Caco-2 (cell line): ENCODE measurements at regions not wholly inside any gene's neighbourhood (a gene's known extent, or its start where the extent isn't known, plus 50 kb on each side); places are given as distances from the start of the nearest gene placed in this dataset.

Experiments
- BruUV-seq: library from RNA; stranded (reverse); fragments of 400-500 nt; replicated peaks from 2 replicates; lab custom pipeline; 2021; lab: Mats Ljungman, UMichigan
- CTCF ChIA-PET: fragments of 300-600 bp; sonication (Branson Sonifier 250); formaldehyde crosslinking; loops from one replicate; lab custom pipeline; 2022; ENCODE audit warnings: antibody characterized with exemption; lab: Charles Lee
- POLR2A ChIA-PET: fragments of 300-600 bp; sonication (Branson Sonifier 250); formaldehyde crosslinking; loops from one replicate; lab custom pipeline; 2022; ENCODE audit warnings: antibody characterized with exemption; lab: Charles Lee
- DNase-seq, 2 experiments: peaks; one replicate each; pipeline versions ENCODE4 v3.0.0 to v3.0.0-alpha.2; 2020 to 2022
- H3K27me3 ChIP-seq: replicated peaks from 2 replicates; pipeline ENCODE4 v1.6.0; 2011; ENCODE audit warnings: low read length; ENCODE audit not compliant: control insufficient read depth, insufficient read depth
- H3K36me3 ChIP-seq: 2 replicates; pipeline ENCODE4 v1.5.1; 2011; ENCODE audit warnings: low read length; ENCODE audit not compliant: control insufficient read depth, insufficient read depth
- H3K4me1 ChIP-seq: fragments of 250-450 bp; sonication (Bioruptor Pico); 2 replicates; pipeline ENCODE4 v1.5.1; 2020; ENCODE audit warnings: mild to moderate bottlenecking
- H3K4me3 ChIP-seq: 2 replicates; pipeline ENCODE4 v1.5.1; 2011; ENCODE audit warnings: low read depth, mild to moderate bottlenecking, control low read depth, low read length
- H3K9me3 ChIP-seq: fragments of 250-450 bp; sonication (Bioruptor Pico); 2 replicates; pipeline ENCODE4 v1.5.1; 2020; ENCODE audit warnings: mild to moderate bottlenecking, moderate library complexity
- H3K27ac Mint-ChIP-seq: one replicate; pipeline ENCODE4 v1.8.0; 2022; ENCODE audit warnings: mixed read lengths; ENCODE audit not compliant: unreplicated experiment
- H3K27me3 Mint-ChIP-seq: one replicate; pipeline ENCODE4 v1.8.0; 2022; ENCODE audit warnings: mixed read lengths; ENCODE audit not compliant: insufficient read depth, unreplicated experiment
- H3K36me3 Mint-ChIP-seq: one replicate; pipeline ENCODE4 v1.8.0; 2022; ENCODE audit warnings: mild to moderate bottlenecking, mixed read lengths; ENCODE audit not compliant: insufficient read depth, unreplicated experiment
- H3K4me1 Mint-ChIP-seq: one replicate; pipeline ENCODE4 v1.8.0; 2022; ENCODE audit warnings: low read depth, mixed read lengths; ENCODE audit not compliant: unreplicated experiment
- H3K4me3 Mint-ChIP-seq: one replicate; pipeline ENCODE4 v1.8.0; 2022; ENCODE audit warnings: mild to moderate bottlenecking, moderate library complexity, mixed read lengths; ENCODE audit not compliant: unreplicated experiment
- H3K9me3 Mint-ChIP-seq: one replicate; pipeline ENCODE4 v1.8.0; 2022; ENCODE audit warnings: mixed read lengths; ENCODE audit not compliant: unreplicated experiment
- intact Hi-C: fragments of 100-400 bp; cut with micrococcal nuclease; formaldehyde crosslinking; loops from one replicate; pipeline ENCODE4 v1.10.0; 2022; ENCODE audit not compliant: unreplicated experiment
- TF ChIP-seq, protein P1 (sequence below), 2 experiments: fragments of 200-600 bp in 1 of 2; IDR thresholded peaks; 1 replicate in 1 of 2; 2 replicates in 1 of 2; pipeline versions ENCODE4 v1.5.1 to v1.8.0; 2011 to 2022; ENCODE audit warnings: antibody characterized with exemption in 1 of 2, control low read depth in 1 of 2, inconsistent platforms in 1 of 2, low read depth in 1 of 2, low read length in 1 of 2, mild to moderate bottlenecking in 1 of 2, moderate library complexity in 1 of 2; ENCODE audit not compliant: insufficient read depth in 1 of 2, severe bottlenecking in 1 of 2, unreplicated experiment in 1 of 2

DNA sequence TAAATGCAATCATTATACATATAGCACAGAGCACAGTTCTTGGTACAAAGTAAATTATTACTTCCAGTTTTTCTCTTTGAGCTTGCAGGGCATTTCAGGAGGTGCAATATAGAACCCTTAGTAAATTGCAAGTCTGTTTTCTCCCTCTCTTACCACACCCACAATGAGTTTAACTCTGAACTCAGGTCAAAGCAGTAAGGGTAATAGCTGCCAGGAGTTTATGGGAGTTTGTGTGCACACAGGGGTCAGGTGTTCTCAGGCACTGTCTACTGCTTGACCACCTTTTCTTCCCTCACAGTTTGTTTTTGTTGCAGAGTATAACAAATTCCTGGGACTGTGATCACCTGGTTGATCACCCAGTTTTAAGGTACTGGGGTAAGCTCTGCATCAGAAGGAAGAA is 478.5 kb upstream of the TENM4 start:
- Histone ChIP-seq H3K4me1 (no peaks in the 10 kb centered on the region), H3K36me3 (no peaks in the 10 kb centered on the region), H3K27me3 (no peaks in the 10 kb centered on the region; the same call in 1 of the 2 replicates), H3K4me3 (no peak overlapping the region), H3K9me3 (no peaks in the 10 kb centered on the region)
- peaks cover 5% of the 10 kb centered on the region for H3K4me1 Mint-ChIP-seq
- no TSS peak for BruUV-seq
- no peaks in the 10 kb centered on the region for H3K27me3 Mint-ChIP-seq
- TF ChIP-seq, protein P1, sequence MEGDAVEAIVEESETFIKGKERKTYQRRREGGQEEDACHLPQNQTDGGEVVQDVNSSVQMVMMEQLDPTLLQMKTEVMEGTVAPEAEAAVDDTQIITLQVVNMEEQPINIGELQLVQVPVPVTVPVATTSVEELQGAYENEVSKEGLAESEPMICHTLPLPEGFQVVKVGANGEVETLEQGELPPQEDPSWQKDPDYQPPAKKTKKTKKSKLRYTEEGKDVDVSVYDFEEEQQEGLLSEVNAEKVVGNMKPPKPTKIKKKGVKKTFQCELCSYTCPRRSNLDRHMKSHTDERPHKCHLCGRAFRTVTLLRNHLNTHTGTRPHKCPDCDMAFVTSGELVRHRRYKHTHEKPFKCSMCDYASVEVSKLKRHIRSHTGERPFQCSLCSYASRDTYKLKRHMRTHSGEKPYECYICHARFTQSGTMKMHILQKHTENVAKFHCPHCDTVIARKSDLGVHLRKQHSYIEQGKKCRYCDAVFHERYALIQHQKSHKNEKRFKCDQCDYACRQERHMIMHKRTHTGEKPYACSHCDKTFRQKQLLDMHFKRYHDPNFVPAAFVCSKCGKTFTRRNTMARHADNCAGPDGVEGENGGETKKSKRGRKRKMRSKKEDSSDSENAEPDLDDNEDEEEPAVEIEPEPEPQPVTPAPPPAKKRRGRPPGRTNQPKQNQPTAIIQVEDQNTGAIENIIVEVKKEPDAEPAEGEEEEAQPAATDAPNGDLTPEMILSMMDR (IDR thresholded peaks at IDR 0.05; ENCODE audit: insufficient read depth in 1 of 2, low read depth in 1 of 2, low read length in 1 of 2, severe bottlenecking in 1 of 2, unreplicated experiment in 1 of 2), result no peak
- POLR2A ChIA-PET, result no interaction called here
- CTCF ChIA-PET, result no interaction called here
- H3K4me3 Mint-ChIP-seq, result no peak overlapping the region
- no peaks in the 10 kb centered on the region for H3K36me3 Mint-ChIP-seq
- intact Hi-C loops, result no loop called here
- H3K9me3 Mint-ChIP-seq, result no peaks in the 10 kb centered on the region
- DNase-seq, result no peak
- no peak overlapping the region for H3K27ac Mint-ChIP-seq

DNA sequence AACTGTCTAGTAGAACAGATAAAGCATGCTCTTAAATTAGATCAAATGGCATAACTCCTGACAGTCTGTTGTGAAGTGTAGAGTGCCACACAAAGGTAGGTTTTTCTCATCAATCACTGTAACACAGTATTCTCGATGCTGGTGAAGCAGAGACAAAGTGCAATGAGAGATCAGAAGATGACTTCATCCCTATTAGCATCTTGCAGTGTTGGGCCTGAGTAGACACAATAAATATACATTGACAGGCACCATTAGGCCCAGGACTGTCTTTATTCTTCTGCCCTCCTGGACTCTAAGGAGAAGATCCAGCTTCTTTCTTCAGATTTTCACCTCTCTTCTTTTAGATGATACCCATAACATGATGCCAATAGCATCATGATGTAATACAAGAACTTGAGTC is 478.0 kb upstream of the TENM4 start:
- H3K4me1 Mint-ChIP-seq, result peaks cover 5% of the 10 kb centered on the region
- TF ChIP-seq, protein P1 (IDR thresholded peaks at IDR 0.05; ENCODE audit: insufficient read depth in 1 of 2, low read depth in 1 of 2, low read length in 1 of 2, severe bottlenecking in 1 of 2, unreplicated experiment in 1 of 2), result no peak
- H3K4me3 Mint-ChIP-seq, result no peak overlapping the region
- no peak overlapping the region for H3K27ac Mint-ChIP-seq
- Histone ChIP-seq H3K9me3 (no peaks in the 10 kb centered on the region), H3K27me3 (no peaks in the 10 kb centered on the region; the same call in 1 of the 2 replicates), H3K4me3 (no peak overlapping the region), H3K4me1 (no peaks in the 10 kb centered on the region), H3K36me3 (no peaks in the 10 kb centered on the region)
- ChIA-PET CTCF (no interaction called here), POLR2A (no interaction called here)
- intact Hi-C loops, result no loop called here
- H3K27me3 Mint-ChIP-seq, result no peaks in the 10 kb centered on the region
- no TSS peak for BruUV-seq
- no peaks in the 10 kb centered on the region for H3K36me3 Mint-ChIP-seq
- no peak for DNase-seq
- H3K9me3 Mint-ChIP-seq, result no peaks in the 10 kb centered on the region

DNA sequence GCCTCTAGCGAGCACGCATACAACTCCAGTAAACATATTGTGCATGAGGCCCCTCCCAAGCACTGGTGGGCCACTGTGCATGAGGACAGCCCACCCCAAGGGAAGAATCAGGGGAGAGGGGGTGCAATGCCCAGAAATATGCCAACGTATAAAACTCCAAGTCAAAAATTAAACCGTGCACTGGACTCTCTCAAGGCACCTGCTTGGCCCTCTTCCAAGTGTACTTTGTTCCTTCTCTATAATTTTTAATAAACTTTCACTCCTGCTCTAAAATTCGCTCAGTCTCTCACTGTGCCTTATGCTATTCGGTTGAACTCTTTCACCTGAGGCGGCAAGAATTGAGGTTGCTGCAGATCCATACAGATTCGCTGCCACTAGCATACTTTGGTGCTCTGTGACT is 465.3 kb upstream of the TENM4 start:
- Histone ChIP-seq H3K4me1 (no peaks in the 10 kb centered on the region), H3K9me3 (no peaks in the 10 kb centered on the region), H3K27me3 (no peaks in the 10 kb centered on the region), H3K4me3 (no peak overlapping the region), H3K36me3 (no peaks in the 10 kb centered on the region)
- no peaks in the 10 kb centered on the region for H3K9me3 Mint-ChIP-seq
- no peak overlapping the region for H3K4me3 Mint-ChIP-seq
- H3K27ac Mint-ChIP-seq, result no peak overlapping the region
- ChIA-PET POLR2A (no interaction called here), CTCF (no interaction called here)
- intact Hi-C loops, result no loop called here
- H3K4me1 Mint-ChIP-seq, result no peaks in the 10 kb centered on the region
- BruUV-seq, result no TSS peak
- DNase-seq, result no peak
- TF ChIP-seq, protein P1 (IDR thresholded peaks at IDR 0.05; ENCODE audit: insufficient read depth in 1 of 2, low read depth in 1 of 2, low read length in 1 of 2, severe bottlenecking in 1 of 2, unreplicated experiment in 1 of 2), result no peak
- no peaks in the 10 kb centered on the region for H3K36me3 Mint-ChIP-seq
- H3K27me3 Mint-ChIP-seq, result peaks cover 4% of the 10 kb centered on the region
